ENCODE measurements at regions not wholly inside any gene's neighbourhood (a gene's known extent, or its start where the extent isn't known, plus 50 kb on each side); places are given as distances from the start of the nearest gene placed in this dataset.

GRCh38 chr4:59369229-59369628 lies 1830.9 kb upstream of the ADGRL3 start:
- no peaks in the 10 kb centered on the region for H3K9me3 ChIP-seq (ENCODE audit: control insufficient read depth in 2 of 3, insufficient read depth in 1 of 3, low read length in 3 of 3)
- no peak overlapping the region for H3K9ac ChIP-seq (ENCODE audit: low read length in 3 of 3)
- intact Hi-C loops (cut with DNase I): no loop called here
- TF ChIP-seq CTCF (IDR thresholded peaks at IDR 0.05; ENCODE audit: borderline replicate concordance, extremely low read depth, insufficient read depth): no peak
- no peak overlapping the region for H3K4me3 ChIP-seq (ENCODE audit: low read length in 3 of 3)
- FAIRE-seq (no peak), DNase-seq (no peak)
- H3K4me1 ChIP-seq (ENCODE audit: control insufficient read depth in 2 of 3, insufficient read depth in 2 of 3, low read depth in 1 of 3, low read length in 3 of 3): no peaks in the 10 kb centered on the region
- H3K36me3 ChIP-seq (ENCODE audit: control insufficient read depth in 2 of 3, insufficient read depth in 3 of 3, low read length in 3 of 3): no peaks in the 10 kb centered on the region
- H3K27me3 ChIP-seq (ENCODE audit: control insufficient read depth, insufficient read depth, low read length): no peaks in the 10 kb centered on the region
- H3K27ac ChIP-seq (ENCODE audit: low read depth in 2 of 2, low read length in 2 of 2): no peak overlapping the region

- Histone ChIP-seq H3K9me3 (ENCODE audit: control insufficient read depth in 2 of 3, insufficient read depth in 1 of 3, low read length in 3 of 3) (no peaks in the 10 kb centered on the region), H3K9ac (ENCODE audit: low read length in 3 of 3) (no peak overlapping the region), H3K27ac (ENCODE audit: low read depth in 2 of 2, low read length in 2 of 2) (no peak overlapping the region), H3K36me3 (ENCODE audit: control insufficient read depth in 2 of 3, insufficient read depth in 3 of 3, low read length in 3 of 3) (no peaks in the 10 kb centered on the region), H3K4me3 (ENCODE audit: low read length in 3 of 3) (no peak overlapping the region), H3K4me1 (ENCODE audit: control insufficient read depth in 2 of 3, insufficient read depth in 2 of 3, low read depth in 1 of 3, low read length in 3 of 3) (no peaks in the 10 kb centered on the region), H3K27me3 (ENCODE audit: control insufficient read depth, insufficient read depth, low read length) (no peaks in the 10 kb centered on the region)
- no peak for TF ChIP-seq CTCF (IDR thresholded peaks at IDR 0.05; ENCODE audit: borderline replicate concordance, extremely low read depth, insufficient read depth)
- FAIRE-seq (no peak), DNase-seq (peak in 1 of 5 donors; percentile 26)
- intact Hi-C loops (cut with DNase I): no loop called here
These were observed 1825.7 kb upstream of the ADGRL3 start for GRCh38 chr4:59374416-59374815.

GRCh38 chr4:59380841-59381366 lies 1819.2 kb upstream of the ADGRL3 start:
- DNase-seq (no peak), FAIRE-seq (no peak)
- Histone ChIP-seq H3K27me3 (ENCODE audit: control insufficient read depth, insufficient read depth, low read length) (no peaks in the 10 kb centered on the region), H3K9me3 (ENCODE audit: control insufficient read depth in 2 of 3, insufficient read depth in 1 of 3, low read length in 3 of 3) (no peaks in the 10 kb centered on the region), H3K36me3 (ENCODE audit: control insufficient read depth in 2 of 3, insufficient read depth in 3 of 3, low read length in 3 of 3) (no peaks in the 10 kb centered on the region), H3K9ac (ENCODE audit: low read length in 3 of 3) (no peak overlapping the region), H3K4me3 (ENCODE audit: low read length in 3 of 3) (no peak overlapping the region), H3K27ac (ENCODE audit: low read depth in 2 of 2, low read length in 2 of 2) (no peak overlapping the region), H3K4me1 (ENCODE audit: control insufficient read depth in 2 of 3, insufficient read depth in 2 of 3, low read depth in 1 of 3, low read length in 3 of 3) (no peaks in the 10 kb centered on the region)
- TF ChIP-seq CTCF (IDR thresholded peaks at IDR 0.05; ENCODE audit: borderline replicate concordance, extremely low read depth, insufficient read depth): no peak
- intact Hi-C loops (cut with DNase I): no loop called here

- FAIRE-seq (no peak), DNase-seq (no peak)
- no peak overlapping the region for H3K9ac ChIP-seq (ENCODE audit: low read length in 3 of 3)
- H3K36me3 ChIP-seq (ENCODE audit: control insufficient read depth in 2 of 3, insufficient read depth in 3 of 3, low read length in 3 of 3): no peaks in the 10 kb centered on the region
- H3K4me3 ChIP-seq (ENCODE audit: low read length in 3 of 3): no peak overlapping the region
- intact Hi-C loops (cut with DNase I): no loop called here
- H3K9me3 ChIP-seq (ENCODE audit: control insufficient read depth in 2 of 3, insufficient read depth in 1 of 3, low read length in 3 of 3): no peaks in the 10 kb centered on the region
- no peaks in the 10 kb centered on the region for H3K4me1 ChIP-seq (ENCODE audit: control insufficient read depth in 2 of 3, insufficient read depth in 2 of 3, low read depth in 1 of 3, low read length in 3 of 3)
- no peak overlapping the region for H3K27ac ChIP-seq (ENCODE audit: low read depth in 2 of 2, low read length in 2 of 2)
- no peaks in the 10 kb centered on the region for H3K27me3 ChIP-seq (ENCODE audit: control insufficient read depth, insufficient read depth, low read length)
- TF ChIP-seq CTCF (IDR thresholded peaks at IDR 0.05; ENCODE audit: borderline replicate concordance, extremely low read depth, insufficient read depth): no peak
These were observed 1818.5 kb upstream of the ADGRL3 start for GRCh38 chr4:59381591-59381990.
